ENCODE measurements at regions not wholly inside any gene's neighbourhood (a gene's known extent, or its start where the extent isn't known, plus 50 kb on each side); places are given as distances from the start of the nearest gene placed in this dataset.

DNA sequence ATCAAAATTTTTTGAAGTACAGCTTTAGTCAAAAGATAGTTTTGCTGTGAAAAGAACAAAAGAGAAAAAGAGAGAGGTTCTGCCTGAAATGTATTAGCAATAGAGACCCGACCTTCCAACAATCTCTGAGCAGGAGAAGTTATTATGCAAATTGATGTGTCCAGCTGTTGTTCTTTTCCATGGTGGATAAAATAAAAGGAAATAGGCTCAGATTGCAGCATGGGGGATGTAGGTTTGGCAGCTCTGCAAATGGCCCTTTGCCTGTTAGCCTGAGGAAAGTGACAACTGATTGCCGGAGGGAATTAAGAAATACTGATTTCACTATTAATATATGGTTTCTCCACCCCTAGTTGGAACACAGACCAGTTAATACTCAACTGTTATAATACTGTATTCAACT, 1283.2 kb upstream of the NXPH2 start:
- DNase-seq: peak; percentile 83 to 85

DNA sequence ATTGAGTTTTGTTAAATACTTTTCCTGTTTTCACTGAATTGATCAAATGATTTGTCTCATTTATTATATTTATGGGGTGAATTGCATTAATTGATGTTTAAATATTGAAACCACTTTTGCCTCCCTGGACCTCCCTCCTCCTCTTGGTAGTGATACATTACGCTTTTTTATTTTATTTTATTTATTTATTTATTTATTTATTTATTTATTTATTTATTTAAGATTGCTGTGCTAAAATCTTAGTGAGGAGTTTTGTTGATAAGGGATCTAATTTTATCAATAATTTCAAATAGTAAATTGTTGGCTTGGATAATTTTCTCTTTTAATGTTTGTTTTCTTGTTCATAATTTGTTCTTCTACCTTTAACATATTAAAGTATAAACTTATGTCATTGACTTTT, 1281.0 kb upstream of the NXPH2 start:
- no peak for DNase-seq

DNA sequence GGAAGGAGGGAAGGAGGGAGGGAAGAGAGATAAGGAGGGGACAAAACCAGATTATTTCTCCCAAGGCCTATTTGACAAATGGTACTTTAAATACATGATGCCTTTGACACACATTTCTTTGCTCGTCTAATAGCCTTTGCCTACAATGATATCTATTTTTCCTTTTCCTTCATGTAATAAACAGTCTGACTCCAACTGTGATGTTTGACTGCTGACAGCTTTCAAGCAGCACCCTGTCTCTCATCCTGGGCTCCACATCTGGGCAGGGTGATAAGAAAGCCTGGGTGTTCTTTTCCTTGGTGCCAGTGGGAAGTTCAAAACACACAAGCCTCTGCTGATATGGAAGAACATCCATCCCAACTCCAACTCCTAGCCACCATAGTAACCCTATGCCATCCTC, 1277.7 kb upstream of the NXPH2 start:
- no peak for DNase-seq

DNA sequence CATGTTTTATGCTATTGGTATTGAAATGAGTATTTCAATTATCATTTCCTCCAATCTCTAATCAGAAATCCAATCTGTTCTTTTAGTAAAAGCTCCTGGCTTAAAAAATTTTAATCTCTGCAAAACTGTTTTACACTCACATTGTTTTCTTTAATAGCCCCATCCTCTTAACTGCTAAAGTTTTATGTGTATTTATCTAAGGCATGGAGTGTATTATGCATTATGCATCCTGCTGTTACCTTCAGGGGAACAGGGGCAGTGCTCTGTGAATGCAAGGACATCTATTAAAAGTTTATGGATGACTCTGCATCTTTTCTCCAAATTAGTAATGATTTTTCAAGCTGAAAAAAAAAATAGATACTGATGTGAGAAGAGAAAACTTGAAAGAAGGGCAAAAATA, 1261.6 kb upstream of the NXPH2 start:
- DNase-seq: no peak

DNA sequence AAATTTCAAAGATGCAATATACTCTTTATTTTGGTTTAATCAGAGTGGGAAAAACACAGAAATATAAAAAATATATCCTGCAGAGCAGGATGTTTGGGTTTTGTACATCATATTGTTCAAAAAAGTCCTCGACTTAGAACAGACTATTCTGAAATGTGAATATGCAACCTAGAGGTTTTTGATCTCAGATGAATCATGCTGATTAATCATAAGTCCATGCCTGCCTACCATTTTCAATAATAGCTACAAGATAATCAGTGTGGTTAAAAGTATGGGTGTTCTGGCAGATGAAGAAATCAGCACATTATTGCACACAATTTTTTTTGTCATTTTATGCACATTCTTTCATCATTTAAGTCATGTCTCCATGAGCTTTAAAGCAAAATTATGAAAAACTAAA, 1261.0 kb upstream of the NXPH2 start:
- DNase-seq: no peak

DNA sequence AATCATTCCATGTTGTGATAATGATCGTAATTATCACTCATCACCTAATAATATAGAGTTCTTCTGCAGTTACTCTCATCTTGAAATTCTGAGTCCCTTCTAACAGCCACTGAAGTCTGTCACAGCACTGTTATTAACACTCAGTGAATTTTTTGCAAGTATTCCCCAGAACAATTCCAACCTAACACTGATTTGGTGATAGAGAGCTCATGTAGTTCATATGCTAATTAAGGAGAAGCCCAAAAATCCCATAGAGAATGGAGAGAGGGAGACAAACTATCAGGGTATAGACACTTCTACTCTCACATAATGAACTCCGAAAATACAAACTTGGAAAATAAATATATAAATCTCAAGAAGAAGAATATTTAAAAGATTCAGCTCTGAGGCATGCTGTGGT, 1253.4 kb upstream of the NXPH2 start:
- no peak for DNase-seq

DNA sequence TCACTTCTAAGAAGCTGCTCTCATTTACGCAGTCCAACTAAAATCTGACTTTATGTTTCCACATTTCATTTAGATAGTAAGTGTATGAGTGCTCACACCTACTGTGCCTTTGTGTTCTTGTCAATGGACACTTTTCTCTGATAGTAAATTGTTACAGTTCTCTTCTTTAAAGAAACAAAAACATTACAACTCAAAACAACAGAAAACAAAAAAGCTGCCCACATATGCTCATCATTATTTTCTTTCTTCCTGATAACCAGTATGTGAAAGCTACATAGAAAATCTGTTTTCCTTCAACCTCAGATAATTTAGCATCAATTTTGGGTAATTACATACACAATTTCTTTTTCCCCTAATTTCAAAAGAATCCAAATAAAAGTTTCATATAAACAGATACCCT, 1247.8 kb upstream of the NXPH2 start:
- DNase-seq: peak; percentile 36 to 51

DNA sequence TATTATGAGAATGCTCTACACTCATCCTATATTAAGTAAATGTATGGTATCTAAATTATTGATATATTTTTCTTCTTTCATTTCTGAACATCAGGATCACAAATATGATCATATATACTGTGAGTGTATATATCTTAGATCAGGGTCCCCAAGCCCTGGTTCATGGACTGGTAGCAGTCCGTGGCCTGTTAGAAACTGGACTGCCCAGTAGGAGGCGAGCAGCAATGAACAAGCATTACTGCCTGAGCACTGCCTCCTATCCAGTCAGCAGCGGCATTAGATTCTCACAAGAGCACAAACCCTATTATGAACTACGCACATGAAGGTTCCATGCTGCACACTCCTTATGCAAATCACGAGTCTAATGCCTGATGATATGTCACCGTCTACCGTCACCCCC, 1247.1 kb upstream of the NXPH2 start:
- DNase-seq: peak in 1 of 2 donors; percentile 7

DNA sequence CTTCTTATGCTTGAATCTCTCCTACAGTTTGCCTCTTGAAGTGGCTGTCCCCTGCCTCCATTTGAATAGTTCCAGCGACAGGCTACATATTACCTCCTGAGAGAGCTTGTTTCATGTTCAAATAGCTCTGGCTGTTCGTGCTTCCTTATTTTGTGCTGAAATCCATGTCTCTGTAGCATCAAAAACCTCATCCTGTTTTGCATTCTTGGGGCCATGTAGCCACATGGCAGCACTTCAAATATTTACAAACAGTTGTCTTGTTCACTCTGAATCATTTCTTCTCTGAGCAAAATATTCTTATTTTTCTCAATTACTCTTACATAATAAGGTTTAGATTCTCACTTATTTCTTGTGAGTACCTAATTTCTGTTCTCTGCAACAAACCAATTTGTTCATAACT, 1243.1 kb upstream of the NXPH2 start:
- no peak for DNase-seq

DNA sequence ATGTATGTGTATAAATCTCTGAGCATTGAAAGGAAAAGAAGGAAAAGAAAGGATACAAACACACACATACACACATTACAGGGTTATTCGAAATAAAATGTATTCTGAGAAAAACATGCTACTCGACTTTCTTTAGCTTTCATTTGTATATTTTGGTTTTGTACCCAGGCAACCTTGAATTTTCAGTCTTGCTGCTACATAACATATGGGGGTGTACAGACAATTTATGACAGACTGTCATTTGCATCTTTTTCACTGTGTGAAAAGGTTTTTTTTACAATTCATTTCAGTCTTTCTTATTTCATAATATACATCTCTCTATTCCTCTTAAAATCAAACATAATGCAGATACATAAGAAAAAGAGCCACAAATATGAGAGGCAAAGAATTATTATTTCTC, 1238.4 kb upstream of the NXPH2 start:
- no peak for DNase-seq

DNA sequence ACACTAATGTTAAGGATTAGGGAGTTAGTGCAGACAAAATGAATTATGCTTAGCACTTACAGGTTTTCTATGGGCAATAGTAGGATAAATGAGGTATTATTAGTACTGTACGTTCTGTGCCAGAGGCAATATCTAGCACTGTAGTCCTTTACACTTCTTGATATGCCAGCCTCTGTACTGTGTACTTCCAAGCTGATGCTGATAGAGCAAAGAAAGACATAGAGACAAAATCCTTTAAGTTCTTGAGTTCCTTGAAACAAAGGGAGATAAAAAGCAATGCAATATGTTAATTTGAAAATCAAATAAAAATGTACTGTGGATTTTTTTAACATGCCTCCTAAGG, 1234.0 kb upstream of the NXPH2 start:
- no peak for DNase-seq

DNA sequence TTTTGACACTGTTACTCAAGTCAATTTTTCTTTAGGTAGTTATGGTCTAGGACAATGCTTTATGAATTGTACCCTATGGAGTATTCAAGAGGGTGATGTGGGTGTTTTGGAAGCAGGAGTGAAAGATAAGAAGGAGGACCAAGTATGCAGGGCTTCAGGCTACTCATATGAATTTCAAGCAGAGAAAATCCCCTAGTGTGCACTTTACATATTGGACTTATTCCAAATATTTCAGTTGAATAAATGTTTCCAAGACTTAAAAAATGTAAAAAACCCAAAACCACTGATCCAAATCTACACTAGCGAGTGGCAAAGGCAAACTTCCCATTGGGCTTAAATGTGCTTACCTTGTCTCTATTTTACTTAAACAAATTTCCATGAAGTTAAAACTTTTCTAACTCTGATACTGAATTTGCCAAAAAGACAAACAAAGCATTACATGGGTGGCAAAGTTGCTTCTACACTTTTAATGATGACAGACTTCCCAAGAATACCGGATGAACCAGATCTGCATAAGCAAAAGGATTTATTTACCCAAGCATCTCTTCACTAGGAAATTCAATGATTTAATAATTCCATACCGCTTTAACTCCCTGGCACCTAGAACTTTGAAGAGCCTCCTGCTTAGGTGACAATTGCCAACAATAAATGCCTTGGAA, 1233.5 kb upstream of the NXPH2 start:
- DNase-seq: no peak

DNA sequence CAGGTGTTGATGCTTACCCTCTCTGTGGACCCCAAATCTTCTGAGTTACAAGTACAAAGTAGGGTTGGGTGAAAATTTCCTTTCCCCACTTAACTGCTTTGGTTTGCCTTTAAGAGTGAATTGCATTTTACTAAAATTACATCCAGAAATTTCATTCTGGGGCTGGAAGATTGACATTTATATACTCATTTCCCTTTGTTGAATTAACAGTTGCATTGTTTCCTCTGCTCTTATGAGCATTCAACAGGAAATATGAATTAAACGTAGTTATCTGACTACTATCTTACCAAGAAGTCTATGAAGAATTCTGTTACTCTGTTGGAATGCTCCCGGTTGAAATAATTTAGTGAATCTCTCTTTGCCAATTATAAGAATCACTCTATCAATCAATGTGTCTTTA, 1231.1 kb upstream of the NXPH2 start:
- no peak for DNase-seq

DNA sequence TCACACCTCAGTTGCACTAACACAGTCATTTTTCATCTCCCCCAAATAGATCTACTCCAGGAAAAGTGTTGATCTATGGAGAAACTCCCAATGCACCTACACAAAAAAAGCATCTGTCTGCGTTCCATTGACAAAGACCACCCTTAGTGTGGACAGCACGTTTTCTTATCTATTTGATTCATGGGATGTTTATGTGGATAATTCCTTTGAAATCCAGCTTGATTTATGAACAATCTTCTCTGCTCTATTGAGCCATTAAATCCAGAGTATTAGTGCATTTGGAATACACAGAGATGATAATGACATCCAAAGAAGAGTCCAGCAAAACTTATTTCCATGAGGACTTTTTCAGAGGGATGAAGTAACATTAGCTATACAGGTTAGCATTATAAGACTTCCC, 1221.9 kb upstream of the NXPH2 start:
- no peak for DNase-seq

DNA sequence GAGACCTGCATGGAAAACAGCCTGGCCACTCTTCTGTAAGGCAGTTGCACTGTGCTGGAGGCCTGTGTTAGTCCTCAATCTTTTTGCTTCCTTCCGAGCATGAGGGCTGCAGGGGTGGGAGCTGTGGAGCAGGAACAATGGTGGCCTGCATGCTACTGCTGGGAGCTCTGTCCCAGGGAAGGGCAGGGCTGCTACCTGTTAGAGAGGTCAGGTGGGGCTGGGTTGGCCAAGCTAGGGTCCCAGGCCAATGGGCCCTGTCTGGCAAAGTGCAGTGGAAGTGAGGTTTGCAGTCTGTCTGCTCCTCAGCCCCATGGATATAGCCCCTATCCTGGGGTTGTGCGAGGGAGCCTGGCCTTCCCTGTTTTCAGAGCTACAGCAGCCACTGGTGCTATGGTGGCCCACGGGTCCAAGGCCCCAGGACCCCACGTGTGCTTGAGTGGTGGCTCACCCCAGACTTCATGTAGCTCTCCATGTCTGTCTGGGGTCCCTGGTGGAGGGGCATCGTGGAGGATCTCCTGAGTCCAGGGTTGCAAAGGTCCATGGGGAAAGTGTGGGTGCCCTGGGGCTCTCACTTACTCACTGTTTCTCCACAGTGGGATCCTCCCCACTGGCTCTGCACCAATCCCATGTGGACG, 1212.6 kb upstream of the NXPH2 start:
- DNase-seq: no peak

DNA sequence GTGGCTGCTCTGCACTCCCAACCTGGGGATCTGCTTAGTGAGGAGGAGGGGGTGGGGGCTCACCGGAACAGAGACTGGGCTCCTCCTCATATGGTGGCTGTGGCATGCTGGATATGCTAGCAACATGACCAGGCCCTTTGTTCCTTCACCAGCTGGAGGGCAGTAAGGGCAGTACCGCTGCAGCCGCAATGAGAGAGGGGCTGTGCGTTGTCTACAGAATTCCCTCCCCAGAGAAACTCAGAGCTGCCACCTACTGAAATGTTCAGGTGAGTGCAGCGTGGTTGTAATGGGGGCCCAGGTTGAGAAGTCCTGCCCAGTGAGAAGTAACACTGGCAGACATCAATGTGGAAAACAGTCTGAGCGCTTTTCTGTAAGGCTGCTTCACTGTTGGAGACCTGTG, 1211.9 kb upstream of the NXPH2 start:
- no peak for DNase-seq

DNA sequence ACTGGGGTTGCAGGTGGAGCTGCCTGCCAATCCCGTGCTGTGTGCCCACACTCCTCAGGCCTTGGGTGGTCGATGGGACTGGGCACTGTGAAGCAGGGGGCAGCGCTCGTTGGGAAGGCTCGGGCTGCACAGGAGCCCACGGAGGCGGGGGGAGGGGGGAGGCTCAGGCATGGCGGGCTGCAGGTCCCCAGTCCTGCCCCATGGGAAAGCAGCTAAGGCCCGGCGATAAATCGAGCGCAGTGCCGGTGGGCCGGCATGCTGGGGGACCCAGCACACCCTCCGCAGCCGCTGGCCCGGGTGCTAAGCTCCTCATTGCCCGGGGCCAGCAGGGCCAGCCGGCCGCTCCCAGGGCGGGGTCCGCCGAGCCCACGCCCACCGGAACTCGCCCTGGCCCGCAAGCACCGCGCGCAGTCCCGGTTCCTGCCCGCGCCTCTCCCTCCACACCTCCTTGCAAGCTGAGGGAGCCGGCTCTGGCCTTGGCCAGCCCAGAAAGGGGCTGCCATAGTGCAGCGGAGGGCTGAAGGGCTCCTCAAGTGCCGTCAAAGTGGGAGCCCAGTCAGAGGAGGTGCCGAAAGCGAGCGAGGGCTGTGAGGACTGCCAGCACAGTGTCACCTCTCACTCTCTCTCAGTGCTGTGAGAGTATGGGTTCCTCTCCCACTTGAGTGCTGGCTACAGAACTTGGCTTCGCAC, 1210.6 kb upstream of the NXPH2 start:
- no peak for DNase-seq

DNA sequence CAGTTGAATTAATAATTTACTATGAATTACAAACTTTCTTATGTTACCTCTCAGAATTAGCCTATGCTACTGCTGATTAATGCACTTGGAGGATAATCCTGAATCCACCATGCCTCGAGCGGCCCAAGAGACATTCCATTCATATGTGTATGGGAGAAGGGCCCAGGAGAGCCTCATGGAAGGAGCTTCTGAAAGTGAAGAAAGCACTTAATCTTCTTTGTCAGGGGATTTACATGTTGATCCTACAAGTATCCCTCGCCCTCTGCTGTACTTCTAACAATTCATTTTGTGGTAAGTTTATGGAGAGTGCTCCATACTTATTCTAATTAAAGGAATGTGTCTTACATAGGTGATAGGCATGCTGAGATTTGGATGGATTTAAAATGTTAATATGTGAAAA, 1189.1 kb upstream of the NXPH2 start:
- DNase-seq: no peak

DNA sequence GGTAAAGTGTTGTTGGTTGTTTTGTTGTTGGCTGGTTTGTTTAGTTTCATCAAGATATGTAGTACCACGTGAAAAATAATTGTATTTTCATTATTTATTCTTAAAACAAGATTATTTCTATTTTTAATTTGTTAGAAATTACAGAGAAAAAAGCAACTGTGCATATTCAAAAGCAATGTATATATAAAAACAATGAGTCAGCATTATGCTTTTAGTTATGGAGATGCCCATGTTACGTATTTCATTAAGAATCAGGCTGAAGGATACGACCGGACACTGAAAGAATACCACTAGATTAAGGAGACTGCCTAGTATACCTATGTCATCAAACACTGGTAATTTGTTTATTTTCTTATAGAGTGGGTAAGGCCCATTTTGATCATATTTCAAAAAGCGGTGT, 1188.4 kb upstream of the NXPH2 start:
- DNase-seq: no peak

DNA sequence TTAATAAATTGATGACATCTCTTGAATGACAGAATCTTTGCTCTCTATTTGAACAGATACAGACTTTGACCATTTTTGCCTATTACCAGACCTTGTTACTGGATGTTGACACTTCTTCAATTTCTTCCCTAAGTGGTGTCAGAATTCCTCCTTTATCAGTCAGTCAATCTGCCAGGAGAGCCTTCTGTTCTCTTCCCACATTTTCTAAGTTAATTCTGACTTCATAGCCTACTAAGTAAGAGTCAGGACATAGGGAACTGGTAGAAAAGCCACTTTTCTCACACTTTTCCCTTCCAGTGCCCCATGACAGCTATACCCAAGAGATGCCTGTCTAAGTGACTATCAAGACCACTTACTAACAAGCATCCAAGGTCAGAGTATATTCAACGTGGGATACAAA, 1187.5 kb upstream of the NXPH2 start:
- no peak for DNase-seq

DNA sequence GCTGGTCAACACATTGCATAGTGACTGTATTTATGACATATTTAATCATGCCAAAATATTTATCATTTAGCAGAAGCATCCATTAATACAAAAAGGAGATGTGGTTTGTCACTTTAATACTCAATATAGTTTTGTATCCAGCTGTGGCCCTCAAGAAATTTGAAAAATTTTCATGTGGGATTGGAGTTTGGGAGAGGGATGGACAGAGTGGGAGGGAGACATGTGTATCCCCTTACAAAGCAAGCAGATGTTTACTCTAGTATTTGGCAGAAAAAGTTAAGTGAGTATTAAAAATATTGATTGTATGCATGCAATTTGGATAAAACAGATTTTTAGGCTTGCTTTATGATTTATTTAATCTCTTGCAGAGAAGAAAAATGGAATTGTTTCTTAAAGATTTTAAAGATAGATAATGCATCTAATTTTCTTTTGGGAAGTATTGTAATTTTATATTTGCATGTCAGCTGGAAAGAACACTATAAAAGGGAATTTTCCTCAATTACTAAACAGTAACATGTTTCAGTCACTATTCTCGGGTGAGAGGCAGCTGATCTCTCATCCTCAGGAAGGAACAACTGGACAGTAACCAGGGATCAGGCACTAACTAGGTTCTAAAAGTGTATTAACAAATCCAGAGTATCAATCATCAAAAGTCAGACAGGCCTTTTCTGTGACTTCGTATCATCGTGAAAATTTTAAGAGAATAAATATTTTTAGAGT, 1184.7 kb upstream of the NXPH2 start:
- no peak for DNase-seq

DNA sequence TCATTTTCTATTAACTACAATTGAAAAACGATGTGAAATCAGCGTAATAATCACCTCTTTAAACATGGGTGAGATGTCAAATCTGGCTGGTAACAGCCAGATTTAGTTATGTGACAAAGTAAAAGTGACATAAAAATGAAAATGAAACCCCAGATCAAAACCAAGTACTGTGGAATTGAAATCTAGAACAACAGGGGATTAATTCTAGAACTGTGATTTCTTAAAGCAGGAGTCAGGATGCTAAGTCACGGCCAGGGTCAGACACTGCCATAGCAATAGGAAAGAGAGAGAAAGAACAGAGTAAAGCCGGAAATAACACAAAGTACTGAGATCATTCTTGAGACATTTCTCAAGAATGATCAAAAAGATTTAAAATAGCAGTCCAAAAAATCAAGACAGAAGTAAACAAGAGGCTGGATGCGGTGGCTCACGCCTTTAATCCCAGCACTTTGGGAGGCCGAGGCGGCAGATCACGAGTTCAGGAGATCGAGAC, 1183.7 kb upstream of the NXPH2 start:
- DNase-seq: no peak
